ENCODE measurements at regions not wholly inside any gene's neighbourhood (a gene's known extent, or its start where the extent isn't known, plus 50 kb on each side); places are given as distances from the start of the nearest gene placed in this dataset.

- peak; percentile 21 for DNase-seq
These were observed 482.2 kb upstream of the CELF4 start for GRCh38 chr18:38047820-38048219.

- no peak for DNase-seq
These were observed 481.1 kb upstream of the CELF4 start for GRCh38 chr18:38046651-38047050.

- DNase-seq: no peak
These were observed 480.2 kb upstream of the CELF4 start for GRCh38 chr18:38045845-38046244.

- DNase-seq: peak; percentile 48
These were observed 476.8 kb upstream of the CELF4 start for GRCh38 chr18:38042211-38042890.

- DNase-seq: no peak
These were observed 472.6 kb upstream of the CELF4 start for GRCh38 chr18:38038242-38038641.

GRCh38 chr18:38035193-38035592 is 469.6 kb upstream of the CELF4 start:
- no peak for DNase-seq

GRCh38 chr18:38033282-38033681 is 467.7 kb upstream of the CELF4 start:
- no peak for DNase-seq

- DNase-seq: no peak
These were observed 466.9 kb upstream of the CELF4 start for GRCh38 chr18:38032516-38032915.

- no peak for DNase-seq
These were observed 463.3 kb upstream of the CELF4 start for GRCh38 chr18:38028946-38029345.

- no peak for DNase-seq
These were observed 459.9 kb upstream of the CELF4 start for GRCh38 chr18:38025433-38026038.

GRCh38 chr18:38023871-38024270 is 458.3 kb upstream of the CELF4 start:
- DNase-seq: no peak

GRCh38 chr18:38022234-38022633 is 456.6 kb upstream of the CELF4 start:
- DNase-seq: no peak

- DNase-seq: no peak
These were observed 453.7 kb upstream of the CELF4 start for GRCh38 chr18:38019292-38019691.

GRCh38 chr18:38010971-38011857 is 445.6 kb upstream of the CELF4 start:
- DNase-seq: no peak

- DNase-seq: no peak
These were observed 444.4 kb upstream of the CELF4 start for GRCh38 chr18:38010037-38010436.

GRCh38 chr18:38009320-38009719 is 443.7 kb upstream of the CELF4 start:
- no peak for DNase-seq

- no peak for DNase-seq
These were observed 442.2 kb upstream of the CELF4 start for GRCh38 chr18:38007676-38008330.

GRCh38 chr18:38007026-38007425 is 441.4 kb upstream of the CELF4 start:
- DNase-seq: no peak

GRCh38 chr18:38006541-38006940 is 440.9 kb upstream of the CELF4 start:
- no peak for DNase-seq

GRCh38 chr18:37997695-37998094 is 432.1 kb upstream of the CELF4 start:
- DNase-seq: no peak

- peak; percentile 100 for DNase-seq
These were observed 422.3 kb upstream of the CELF4 start for GRCh38 chr18:37987901-37988300.

- no peak for DNase-seq
These were observed 421.1 kb upstream of the CELF4 start for GRCh38 chr18:37986665-37987064.

- no peak for DNase-seq
These were observed 419.5 kb upstream of the CELF4 start for GRCh38 chr18:37985126-37985525.

Measured in NCI-H1092 treated with DMSO at 0.1 percent for 48 hours (cell line).